Heart left ventricle (tissue), 13 donors: ENCODE measurements at regions not wholly inside any gene's neighbourhood (a gene's known extent, or its start where the extent isn't known, plus 50 kb on each side); places are given as distances from the start of the nearest gene placed in this dataset.

Source experiments
- CTCF ChIP-seq, 12 donors: fragments of 200-600 bp; sonication (generic) in 4 of 12; IDR thresholded peaks; one replicate each; pipeline versions ENCODE4 v1.5.0 to v1.8.0; 2018 to 2022; ENCODE audit warnings: antibody characterized with exemption in 12 of 12, mild to moderate bottlenecking in 5 of 12
- POLR2A ChIP-seq, 2 donors: fragments of 450-650 bp; IDR thresholded peaks; one replicate each; pipeline ENCODE4 v1.6.1; 2017; ENCODE audit warnings: antibody characterized with exemption in 2 of 2, mild to moderate bottlenecking in 2 of 2, moderate library complexity in 2 of 2
- donor health status: ischemic (EF 13 %, LVEDD 7.1; RV severe dilation, severe dysfunction).
- donor health status: DM: no; HTN: yes; CAD: no.
- donor health status: DM: no; HTN: no; CAD: no.
- donor health status: ischemic (EF 25% LVEDD 6.9; RV normal size, moderate dysfunction).
- donor health status: ischemic (EF 25% LVEDD 5.7; RV mildly dilated, moderate dysfunction).
- donor health status: ischemic (EF 35%, LVEDD 5.7; RV mildly dilated, moderate dysfunction).
- donor health status: nonischemic (EF 11% LVEDD 7.7; RV severe dilation, severe dysfunction).
- donor health status: DM: yes; HTN: yes; CAD: no.
- donor health status: PGD.
- donor health status: ischemic (EF 29% LVEDD 5.4; RV normal size, mild dysfunction).
- donor health status: nonischemic (EF 23%, LVEDD 6.1; RV moderate dilation, normal function).

GRCh38 chr7:106750773-106751172 lies 89.8 kb upstream of the CCDC71L start:
- no peak for TF ChIP-seq CTCF (IDR thresholded peaks at IDR 0.05)
- TF ChIP-seq POLR2A (IDR thresholded peaks at IDR 0.05): no peak
